PFSK-1 (cell line): ENCODE measurements at regions not wholly inside any gene's neighbourhood (a gene's known extent, or its start where the extent isn't known, plus 50 kb on each side); places are given as distances from the start of the nearest gene placed in this dataset.

Source experiments
- FOXP2 ChIP-seq: optimal IDR thresholded peaks from 2 replicates; pipeline ENCODE3; 2011; ENCODE audit warnings: borderline replicate concordance, control low read depth, inconsistent platforms; ENCODE audit not compliant: insufficient read depth; ENCODE audit errors: extremely low read length, extremely low read depth
- POLR2AphosphoS5 ChIP-seq: IDR thresholded peaks from 2 replicates; pipeline ENCODE4 v1.6.1; 2012; ENCODE audit warnings: low read depth, mild to moderate bottlenecking, control low read depth, low read length, moderate library complexity
- SIN3A ChIP-seq: IDR thresholded peaks from 2 replicates; pipeline ENCODE4 v1.6.1; 2012; ENCODE audit warnings: mild to moderate bottlenecking, low read length, moderate library complexity, borderline replicate concordance; ENCODE audit not compliant: insufficient read depth
- TAF1 ChIP-seq: IDR thresholded peaks from 2 replicates; pipeline ENCODE4 v1.6.1; 2012; ENCODE audit warnings: low read length, control low read depth, borderline replicate concordance; ENCODE audit not compliant: insufficient read depth
- TF ChIP-seq, protein P1 (sequence below), 2 experiments: IDR thresholded peaks; 2 replicates each; pipeline versions ENCODE4 v1.6.1 to v1.8.0; 2011 to 2012; ENCODE audit warnings: low read depth in 2 of 2, low read length in 2 of 2, control low read depth in 1 of 2, inconsistent platforms in 1 of 2, mild to moderate bottlenecking in 1 of 2, moderate library complexity in 1 of 2; ENCODE audit not compliant: insufficient read depth in 1 of 2

DNA sequence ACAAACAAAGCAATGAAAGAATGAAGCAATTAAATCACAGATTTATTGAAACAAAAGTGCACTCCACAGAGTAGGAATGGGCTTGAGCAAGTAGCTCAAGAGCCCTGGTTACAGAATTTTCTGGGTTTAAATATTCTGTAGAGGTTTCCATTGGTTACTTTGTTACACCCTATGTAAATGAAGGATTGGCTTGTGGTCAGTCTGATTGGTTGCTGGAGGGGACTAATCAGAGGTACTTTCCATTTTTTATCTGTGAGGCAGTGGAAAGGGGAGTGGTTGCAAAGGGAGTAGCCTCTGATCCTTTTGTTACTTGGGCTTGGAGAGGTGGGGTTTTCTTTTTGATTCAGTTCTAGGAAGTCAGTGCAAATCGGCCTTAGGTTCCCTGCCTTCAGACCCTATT is 253.3 kb downstream of the ARL6IP6 start:
- TF ChIP-seq POLR2AphosphoS5 = no peak
- TF ChIP-seq, protein P1, sequence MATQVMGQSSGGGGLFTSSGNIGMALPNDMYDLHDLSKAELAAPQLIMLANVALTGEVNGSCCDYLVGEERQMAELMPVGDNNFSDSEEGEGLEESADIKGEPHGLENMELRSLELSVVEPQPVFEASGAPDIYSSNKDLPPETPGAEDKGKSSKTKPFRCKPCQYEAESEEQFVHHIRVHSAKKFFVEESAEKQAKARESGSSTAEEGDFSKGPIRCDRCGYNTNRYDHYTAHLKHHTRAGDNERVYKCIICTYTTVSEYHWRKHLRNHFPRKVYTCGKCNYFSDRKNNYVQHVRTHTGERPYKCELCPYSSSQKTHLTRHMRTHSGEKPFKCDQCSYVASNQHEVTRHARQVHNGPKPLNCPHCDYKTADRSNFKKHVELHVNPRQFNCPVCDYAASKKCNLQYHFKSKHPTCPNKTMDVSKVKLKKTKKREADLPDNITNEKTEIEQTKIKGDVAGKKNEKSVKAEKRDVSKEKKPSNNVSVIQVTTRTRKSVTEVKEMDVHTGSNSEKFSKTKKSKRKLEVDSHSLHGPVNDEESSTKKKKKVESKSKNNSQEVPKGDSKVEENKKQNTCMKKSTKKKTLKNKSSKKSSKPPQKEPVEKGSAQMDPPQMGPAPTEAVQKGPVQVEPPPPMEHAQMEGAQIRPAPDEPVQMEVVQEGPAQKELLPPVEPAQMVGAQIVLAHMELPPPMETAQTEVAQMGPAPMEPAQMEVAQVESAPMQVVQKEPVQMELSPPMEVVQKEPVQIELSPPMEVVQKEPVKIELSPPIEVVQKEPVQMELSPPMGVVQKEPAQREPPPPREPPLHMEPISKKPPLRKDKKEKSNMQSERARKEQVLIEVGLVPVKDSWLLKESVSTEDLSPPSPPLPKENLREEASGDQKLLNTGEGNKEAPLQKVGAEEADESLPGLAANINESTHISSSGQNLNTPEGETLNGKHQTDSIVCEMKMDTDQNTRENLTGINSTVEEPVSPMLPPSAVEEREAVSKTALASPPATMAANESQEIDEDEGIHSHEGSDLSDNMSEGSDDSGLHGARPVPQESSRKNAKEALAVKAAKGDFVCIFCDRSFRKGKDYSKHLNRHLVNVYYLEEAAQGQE (IDR thresholded peaks at IDR 0.05; ENCODE audit: insufficient read depth in 1 of 2, low read depth in 2 of 2, low read length in 2 of 2) = no peak
- no peak for TF ChIP-seq FOXP2
- no peak for TF ChIP-seq SIN3A
- TF ChIP-seq TAF1 = no peak

DNA sequence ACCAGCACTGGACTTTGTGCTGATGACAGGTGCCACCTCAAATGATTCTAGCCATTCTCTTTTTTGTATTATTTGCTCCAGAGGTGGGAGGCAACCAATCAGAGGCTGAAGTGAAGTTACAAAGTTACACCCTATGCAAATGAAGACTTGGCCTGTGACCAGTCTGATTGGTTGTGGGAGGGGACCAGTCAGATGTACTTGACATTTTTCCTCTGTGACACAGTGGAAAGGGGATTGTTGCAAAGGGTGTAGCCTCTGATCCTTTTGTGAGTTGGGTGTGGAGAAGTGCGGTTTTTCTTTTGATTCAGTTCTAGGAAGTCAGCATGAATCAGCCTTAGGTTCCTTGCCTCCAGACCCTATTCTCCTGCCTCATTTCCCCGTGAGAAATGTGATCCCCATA is 244.0 kb downstream of the ARL6IP6 start:
- TF ChIP-seq, protein P1 (IDR thresholded peaks at IDR 0.05; ENCODE audit: insufficient read depth in 1 of 2, low read depth in 2 of 2, low read length in 2 of 2) = no peak
- no peak for TF ChIP-seq POLR2AphosphoS5
- no peak for TF ChIP-seq TAF1
- TF ChIP-seq SIN3A = no peak
- TF ChIP-seq FOXP2 = no peak

DNA sequence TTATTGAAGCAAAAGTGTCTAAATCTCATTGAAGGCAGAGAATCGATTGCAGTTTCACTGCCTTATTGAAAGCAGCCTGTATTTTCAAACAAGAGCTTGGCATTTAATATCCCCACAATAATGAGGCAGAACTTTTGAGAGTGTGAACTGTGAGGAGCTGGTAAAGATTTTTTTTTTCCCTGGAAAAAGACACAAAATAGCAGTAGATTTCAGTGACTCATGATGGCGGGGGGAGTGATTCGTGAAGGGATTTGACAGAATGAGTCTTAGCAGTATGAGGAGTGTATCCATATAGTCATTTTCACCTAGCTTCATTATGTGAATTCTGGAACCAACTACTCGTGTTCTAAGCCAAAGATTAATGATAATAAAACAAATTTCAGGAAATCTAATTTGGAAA is 242.9 kb downstream of the ARL6IP6 start:
- TF ChIP-seq, protein P1 (IDR thresholded peaks at IDR 0.05; ENCODE audit: insufficient read depth in 1 of 2, low read depth in 2 of 2, low read length in 2 of 2) = no peak
- TF ChIP-seq POLR2AphosphoS5 (no peak), FOXP2 (no peak), SIN3A (no peak), TAF1 (no peak)

DNA sequence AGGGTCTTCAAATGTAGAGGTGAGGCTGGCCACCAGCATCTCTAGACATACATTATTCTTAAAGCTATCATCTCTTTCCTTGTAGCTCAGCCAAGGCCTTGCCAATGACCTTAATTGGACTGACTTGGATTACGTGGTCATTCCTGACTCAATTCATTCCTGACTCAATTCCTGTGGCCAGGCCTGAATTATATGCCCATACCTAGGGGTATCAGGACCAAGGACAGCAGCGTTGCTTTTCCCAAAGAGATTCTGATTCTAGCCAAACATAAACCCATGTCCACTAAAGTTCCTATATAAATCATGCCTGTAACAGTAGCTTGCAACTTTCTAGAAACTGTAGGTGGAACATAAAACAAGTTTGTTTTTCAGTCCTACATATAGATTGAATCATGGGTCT is 231.7 kb downstream of the ARL6IP6 start:
- TF ChIP-seq, protein P1 (IDR thresholded peaks at IDR 0.05; ENCODE audit: insufficient read depth in 1 of 2, low read depth in 2 of 2, low read length in 2 of 2) = peak; percentile 75 to 95
- no peak for TF ChIP-seq POLR2AphosphoS5

DNA sequence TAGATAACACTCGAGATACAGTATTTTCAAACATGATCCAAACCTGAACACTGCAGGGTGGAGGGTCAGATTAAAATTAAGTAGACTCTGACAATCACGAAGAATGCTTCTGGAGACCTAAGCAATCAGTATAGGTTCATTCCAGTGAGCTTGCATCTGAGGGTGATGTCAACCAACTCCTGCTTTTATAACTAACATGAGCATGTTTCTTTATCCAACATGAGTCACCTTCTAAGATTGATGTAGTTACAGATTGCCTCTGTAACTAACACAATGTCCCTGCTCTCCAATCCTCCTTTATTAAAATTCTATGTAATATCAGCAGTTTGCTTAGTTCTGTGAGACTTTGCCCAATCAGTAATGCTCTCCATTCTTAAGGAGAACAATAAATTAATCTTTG is 225.7 kb downstream of the ARL6IP6 start:
- TF ChIP-seq, protein P1 (IDR thresholded peaks at IDR 0.05; ENCODE audit: insufficient read depth in 1 of 2, low read depth in 2 of 2, low read length in 2 of 2) = no peak
- no peak for TF ChIP-seq SIN3A
- no peak for TF ChIP-seq POLR2AphosphoS5
- TF ChIP-seq TAF1 = no peak
- no peak for TF ChIP-seq FOXP2
